Liver (tissue), 8 donors: ENCODE measurements at regions not wholly inside any gene's neighbourhood (a gene's known extent, or its start where the extent isn't known, plus 50 kb on each side); places are given as distances from the start of the nearest gene placed in this dataset.

Experiments used
- DNase-seq: peaks from one replicate; pipeline ENCODE4 v3.0.0-alpha.2; 2017; ENCODE audit warnings: low spot score
- H3K27ac ChIP-seq, 2 donors: one replicate each; pipeline ENCODE4 v1.7.0; 2013; ENCODE audit warnings: inconsistent platforms in 2 of 2, low read length in 2 of 2, control low read depth in 1 of 2, low read depth in 1 of 2, mild to moderate bottlenecking in 1 of 2
- H3K27me3 ChIP-seq, 4 donors: one replicate each; pipeline versions ENCODE4 v1.6.1 to v1.7.0; 2013; ENCODE audit warnings: low read length in 3 of 4, inconsistent platforms in 1 of 4, mild to moderate bottlenecking in 1 of 4, moderate library complexity in 1 of 4; ENCODE audit not compliant: control insufficient read depth in 4 of 4, insufficient read depth in 4 of 4
- H3K36me3 ChIP-seq, 4 donors: one replicate each; pipeline versions ENCODE4 v1.6.1 to v1.7.0; 2013; ENCODE audit warnings: low read length in 3 of 4, mild to moderate bottlenecking in 3 of 4, low read depth in 1 of 4, moderate library complexity in 1 of 4; ENCODE audit not compliant: control insufficient read depth in 4 of 4, insufficient read depth in 3 of 4
- H3K4me1 ChIP-seq, 4 donors: one replicate each; pipeline versions ENCODE4 v1.6.1 to v1.7.0; 2013; ENCODE audit warnings: low read length in 3 of 4, mild to moderate bottlenecking in 3 of 4, moderate library complexity in 1 of 4; ENCODE audit not compliant: control insufficient read depth in 4 of 4, insufficient read depth in 4 of 4
- H3K4me3 ChIP-seq, 3 donors: one replicate each; pipeline versions ENCODE4 v1.6.1 to v1.7.0; 2013; ENCODE audit warnings: low read length in 3 of 3, control low read depth in 1 of 3, low read depth in 1 of 3, mild to moderate bottlenecking in 1 of 3
- H3K9ac ChIP-seq, 2 donors: one replicate each; pipeline ENCODE4 v1.7.0; 2013; ENCODE audit warnings: low read length in 2 of 2, mild to moderate bottlenecking in 2 of 2, moderate library complexity in 2 of 2, control low read depth in 1 of 2, low read depth in 1 of 2
- H3K9me3 ChIP-seq, 4 donors: one replicate each; pipeline versions ENCODE4 v1.6.1 to v1.7.0; 2013; ENCODE audit warnings: low read length in 3 of 4; ENCODE audit not compliant: control insufficient read depth in 4 of 4
- EGR1 ChIP-seq, 2 donors: IDR thresholded peaks; 2 replicates each; pipeline ENCODE4 v1.6.1; 2016 to 2018; ENCODE audit warnings: antibody characterized with exemption in 2 of 2, low read depth in 2 of 2
- FOXA1 ChIP-seq: IDR thresholded peaks from 2 replicates; pipeline ENCODE4 v1.6.1; 2016; ENCODE audit warnings: antibody characterized with exemption
- FOXA2 ChIP-seq: IDR thresholded peaks from 2 replicates; pipeline ENCODE4 v1.6.1; 2016; ENCODE audit warnings: antibody characterized with exemption
- GABPA ChIP-seq, 2 donors: IDR thresholded peaks in 1 of 2; conservative IDR thresholded peaks in 1 of 2; 2 replicates each; pipeline ENCODE4 v1.6.1; 2016; ENCODE audit warnings: antibody characterized with exemption in 2 of 2, mild to moderate bottlenecking in 1 of 2, moderate library complexity in 1 of 2
- HNF4A ChIP-seq, 2 donors: conservative IDR thresholded peaks; 2 replicates each; pipeline ENCODE4 v1.6.1; 2016; ENCODE audit warnings: antibody characterized with exemption in 2 of 2, mild to moderate bottlenecking in 2 of 2
- NR2F2 ChIP-seq: IDR thresholded peaks from 2 replicates; pipeline ENCODE4 v1.6.1; 2016; ENCODE audit warnings: antibody characterized with exemption
- RAD21 ChIP-seq, 2 donors: IDR thresholded peaks; 2 replicates each; pipeline ENCODE4 v1.6.1; 2016; ENCODE audit warnings: antibody characterized with exemption in 2 of 2, mild to moderate bottlenecking in 2 of 2
- RXRA ChIP-seq, 2 donors: IDR thresholded peaks; 2 replicates each; pipeline ENCODE4 v1.6.1; 2017 to 2018; ENCODE audit warnings: antibody characterized with exemption in 2 of 2, mild to moderate bottlenecking in 1 of 2
- SP1 ChIP-seq: IDR thresholded peaks from 2 replicates; pipeline ENCODE4 v1.6.1; 2018; ENCODE audit warnings: antibody characterized with exemption, mild to moderate bottlenecking
- YY1 ChIP-seq: IDR thresholded peaks from 2 replicates; pipeline ENCODE4 v1.6.1; 2016; ENCODE audit warnings: antibody characterized with exemption, mild to moderate bottlenecking
- WGBS: extraction: QIAGEN DNeasy Blood & Tissue Kit; methylation state at CpG from one replicate; pipeline ENCODE4 v1.1.7; 2013; 5-methylcytosine and 5-hydroxymethylcytosine counted together
- TF ChIP-seq, protein P1 (sequence below): fragments of 150-350 bp; IDR thresholded peaks from 2 replicates; pipeline ENCODE4 v1.5.1; 2017; ENCODE audit warnings: improper control_type of control experiment, low read depth, low read length; ENCODE audit not compliant: missing input control
- TF ChIP-seq, protein P2 (sequence below): IDR thresholded peaks from 2 replicates; pipeline ENCODE4 v1.6.1; 2016; ENCODE audit warnings: antibody characterized with exemption
- TF ChIP-seq, protein P3 (sequence below): IDR thresholded peaks from 2 replicates; pipeline ENCODE4 v1.6.1; 2016; ENCODE audit warnings: antibody characterized with exemption
- TF ChIP-seq, protein P4 (sequence below): IDR thresholded peaks from 2 replicates; pipeline ENCODE4 v1.6.1; 2016; ENCODE audit warnings: antibody characterized with exemption, mild to moderate bottlenecking
- donor health status: healthy.
- donor health status: healthy.
- donor health status: healthy.
- donor health status: healthy.
- donor health status: healthy.

DNA sequence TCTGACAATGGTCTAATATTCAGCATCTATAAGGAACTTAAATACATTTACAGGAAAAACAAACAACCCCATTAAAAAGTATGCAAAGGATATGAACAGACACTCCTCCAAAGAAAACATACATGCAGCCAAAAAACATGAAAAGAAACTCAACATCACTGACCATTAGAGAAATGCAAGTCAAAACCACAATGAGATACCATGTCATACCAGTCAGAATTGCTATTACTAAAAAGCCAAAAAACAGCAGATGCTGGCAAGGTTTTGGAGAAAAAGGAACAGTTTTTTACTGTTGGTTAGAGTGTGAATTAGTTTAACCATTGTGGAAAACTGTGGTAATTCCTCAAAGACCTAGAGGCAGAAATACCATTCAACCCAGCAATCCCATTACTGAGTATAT, 339.0 kb upstream of the ADGRB3 start (continued):
- TF ChIP-seq, protein P1, sequence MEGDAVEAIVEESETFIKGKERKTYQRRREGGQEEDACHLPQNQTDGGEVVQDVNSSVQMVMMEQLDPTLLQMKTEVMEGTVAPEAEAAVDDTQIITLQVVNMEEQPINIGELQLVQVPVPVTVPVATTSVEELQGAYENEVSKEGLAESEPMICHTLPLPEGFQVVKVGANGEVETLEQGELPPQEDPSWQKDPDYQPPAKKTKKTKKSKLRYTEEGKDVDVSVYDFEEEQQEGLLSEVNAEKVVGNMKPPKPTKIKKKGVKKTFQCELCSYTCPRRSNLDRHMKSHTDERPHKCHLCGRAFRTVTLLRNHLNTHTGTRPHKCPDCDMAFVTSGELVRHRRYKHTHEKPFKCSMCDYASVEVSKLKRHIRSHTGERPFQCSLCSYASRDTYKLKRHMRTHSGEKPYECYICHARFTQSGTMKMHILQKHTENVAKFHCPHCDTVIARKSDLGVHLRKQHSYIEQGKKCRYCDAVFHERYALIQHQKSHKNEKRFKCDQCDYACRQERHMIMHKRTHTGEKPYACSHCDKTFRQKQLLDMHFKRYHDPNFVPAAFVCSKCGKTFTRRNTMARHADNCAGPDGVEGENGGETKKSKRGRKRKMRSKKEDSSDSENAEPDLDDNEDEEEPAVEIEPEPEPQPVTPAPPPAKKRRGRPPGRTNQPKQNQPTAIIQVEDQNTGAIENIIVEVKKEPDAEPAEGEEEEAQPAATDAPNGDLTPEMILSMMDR = no peak
- no peak for TF ChIP-seq SP1
- TF ChIP-seq FOXA1 = no peak
- TF ChIP-seq FOXA2 = no peak
- no peak for TF ChIP-seq YY1
- no peak for TF ChIP-seq HNF4A (conservative IDR thresholded peaks at IDR 0.05)
- no peak for TF ChIP-seq RXRA (IDR thresholded peaks at IDR 0.05)
- no peak for TF ChIP-seq GABPA (IDR thresholded peaks at IDR 0.05 in 1 of 2, conservative IDR thresholded peaks at IDR 0.05 in 1 of 2)
- TF ChIP-seq RAD21 (IDR thresholded peaks at IDR 0.05) = no peak
- TF ChIP-seq, protein P2, sequence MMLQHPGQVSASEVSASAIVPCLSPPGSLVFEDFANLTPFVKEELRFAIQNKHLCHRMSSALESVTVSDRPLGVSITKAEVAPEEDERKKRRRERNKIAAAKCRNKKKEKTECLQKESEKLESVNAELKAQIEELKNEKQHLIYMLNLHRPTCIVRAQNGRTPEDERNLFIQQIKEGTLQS = no peak
- TF ChIP-seq NR2F2 = no peak

DNA sequence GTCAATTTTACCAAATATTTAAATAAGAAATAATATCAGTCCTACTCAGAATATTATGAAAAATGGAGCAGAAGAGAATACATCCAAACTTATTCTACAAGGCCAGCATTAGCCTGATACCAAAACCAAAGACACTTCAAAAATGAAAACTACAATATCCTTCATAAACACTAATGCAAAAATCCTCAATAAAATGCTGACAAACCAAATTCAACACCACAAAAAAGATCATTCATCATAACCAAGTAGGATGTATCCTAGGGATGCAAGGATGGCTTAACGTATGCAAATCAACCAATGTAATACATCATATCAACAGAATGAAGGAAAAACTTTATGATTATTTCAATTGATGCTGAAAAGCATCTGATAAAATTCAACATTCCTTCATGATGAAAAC, 352.4 kb upstream of the ADGRB3 start:
- 83% methylated on average over 1 of the region's 1 CpG for WGBS
- no peak overlapping the region for H3K27ac ChIP-seq
- no peak overlapping the region for H3K4me3 ChIP-seq
- TF ChIP-seq NR2F2 (no peak), SP1 (no peak), EGR1 (IDR thresholded peaks at IDR 0.05; ENCODE audit: low read depth in 2 of 2) (no peak), GABPA (IDR thresholded peaks at IDR 0.05 in 1 of 2, conservative IDR thresholded peaks at IDR 0.05 in 1 of 2) (no peak)
- TF ChIP-seq, protein P1 = no peak
- TF ChIP-seq, protein P3, sequence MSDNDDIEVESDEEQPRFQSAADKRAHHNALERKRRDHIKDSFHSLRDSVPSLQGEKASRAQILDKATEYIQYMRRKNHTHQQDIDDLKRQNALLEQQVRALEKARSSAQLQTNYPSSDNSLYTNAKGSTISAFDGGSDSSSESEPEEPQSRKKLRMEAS = no peak
- TF ChIP-seq, protein P4, sequence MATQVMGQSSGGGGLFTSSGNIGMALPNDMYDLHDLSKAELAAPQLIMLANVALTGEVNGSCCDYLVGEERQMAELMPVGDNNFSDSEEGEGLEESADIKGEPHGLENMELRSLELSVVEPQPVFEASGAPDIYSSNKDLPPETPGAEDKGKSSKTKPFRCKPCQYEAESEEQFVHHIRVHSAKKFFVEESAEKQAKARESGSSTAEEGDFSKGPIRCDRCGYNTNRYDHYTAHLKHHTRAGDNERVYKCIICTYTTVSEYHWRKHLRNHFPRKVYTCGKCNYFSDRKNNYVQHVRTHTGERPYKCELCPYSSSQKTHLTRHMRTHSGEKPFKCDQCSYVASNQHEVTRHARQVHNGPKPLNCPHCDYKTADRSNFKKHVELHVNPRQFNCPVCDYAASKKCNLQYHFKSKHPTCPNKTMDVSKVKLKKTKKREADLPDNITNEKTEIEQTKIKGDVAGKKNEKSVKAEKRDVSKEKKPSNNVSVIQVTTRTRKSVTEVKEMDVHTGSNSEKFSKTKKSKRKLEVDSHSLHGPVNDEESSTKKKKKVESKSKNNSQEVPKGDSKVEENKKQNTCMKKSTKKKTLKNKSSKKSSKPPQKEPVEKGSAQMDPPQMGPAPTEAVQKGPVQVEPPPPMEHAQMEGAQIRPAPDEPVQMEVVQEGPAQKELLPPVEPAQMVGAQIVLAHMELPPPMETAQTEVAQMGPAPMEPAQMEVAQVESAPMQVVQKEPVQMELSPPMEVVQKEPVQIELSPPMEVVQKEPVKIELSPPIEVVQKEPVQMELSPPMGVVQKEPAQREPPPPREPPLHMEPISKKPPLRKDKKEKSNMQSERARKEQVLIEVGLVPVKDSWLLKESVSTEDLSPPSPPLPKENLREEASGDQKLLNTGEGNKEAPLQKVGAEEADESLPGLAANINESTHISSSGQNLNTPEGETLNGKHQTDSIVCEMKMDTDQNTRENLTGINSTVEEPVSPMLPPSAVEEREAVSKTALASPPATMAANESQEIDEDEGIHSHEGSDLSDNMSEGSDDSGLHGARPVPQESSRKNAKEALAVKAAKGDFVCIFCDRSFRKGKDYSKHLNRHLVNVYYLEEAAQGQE = no peak
- no peak overlapping the region for H3K9ac ChIP-seq
- DNase-seq = no peak
- H3K36me3 ChIP-seq = no peaks in the 10 kb centered on the region
- H3K4me1 ChIP-seq = no peaks in the 10 kb centered on the region
- H3K27me3 ChIP-seq = peaks cover 0 to 10% (median 0%) of the 10 kb centered on the region in 4 donors
- no peaks in the 10 kb centered on the region for H3K9me3 ChIP-seq
